NCI-H2107 (cell line): ENCODE measurements at regions not wholly inside any gene's neighbourhood (a gene's known extent, or its start where the extent isn't known, plus 50 kb on each side); places are given as distances from the start of the nearest gene placed in this dataset.

ENCODE experiments used
- DNase-seq: peaks from one replicate; lab custom pipeline; 2025; lab: John Stamatoyannopoulos, UW

DNA sequence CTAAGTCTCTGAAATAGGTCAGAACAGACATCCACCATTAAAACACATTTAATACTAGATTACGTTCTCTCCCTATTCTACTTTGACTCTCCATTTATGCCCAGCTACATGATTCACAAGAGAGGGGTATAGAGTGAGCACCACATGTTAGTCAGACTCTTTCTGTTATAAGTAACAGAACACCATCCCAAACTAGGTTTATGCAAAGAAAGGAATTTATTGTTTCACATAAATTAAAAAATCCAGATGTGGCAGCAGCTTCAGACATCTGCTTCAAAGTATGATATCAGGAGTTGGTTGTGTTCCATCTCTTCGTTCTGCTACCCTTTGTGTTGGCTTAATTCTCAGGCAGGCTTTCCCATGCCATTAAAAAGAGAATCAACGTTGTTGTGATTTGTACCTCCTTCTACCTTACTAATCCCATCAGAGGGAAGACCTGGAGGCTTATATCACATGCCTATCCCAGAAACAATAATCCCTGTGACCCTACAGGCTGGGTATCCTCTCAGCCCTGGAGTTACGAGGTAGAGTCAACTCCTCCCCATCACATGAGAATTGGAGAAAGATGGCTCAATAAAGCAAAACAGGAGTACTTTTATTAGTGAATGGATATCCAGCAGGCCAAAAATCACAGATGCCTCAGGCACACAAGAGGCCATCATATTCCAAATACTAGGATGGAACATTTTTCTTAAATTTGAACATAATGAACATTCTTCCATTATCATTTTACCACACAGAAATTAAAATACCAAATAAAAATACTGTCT, 163.2 kb downstream of the SLC7A11 start:
- no peak for DNase-seq

DNA sequence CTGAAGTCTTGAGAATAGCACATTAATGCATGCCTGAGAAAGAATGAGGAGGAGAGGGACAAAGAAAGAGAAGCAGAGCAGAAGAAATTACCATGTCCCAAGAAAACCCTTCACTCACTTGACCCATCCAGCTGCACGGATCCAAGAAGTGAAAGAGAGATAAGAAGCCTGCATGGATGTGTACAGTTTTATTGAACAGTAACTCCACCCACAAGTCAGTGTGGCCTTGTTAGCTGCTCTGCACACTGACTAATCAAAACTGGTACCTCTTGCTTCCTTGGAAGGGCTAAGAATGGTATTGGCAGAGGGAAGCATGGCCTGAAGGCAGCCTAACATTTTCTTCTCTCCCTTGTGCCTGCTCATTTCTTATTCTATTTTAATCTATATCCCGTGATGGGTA, 163.9 kb downstream of the SLC7A11 start:
- no peak for DNase-seq

DNA sequence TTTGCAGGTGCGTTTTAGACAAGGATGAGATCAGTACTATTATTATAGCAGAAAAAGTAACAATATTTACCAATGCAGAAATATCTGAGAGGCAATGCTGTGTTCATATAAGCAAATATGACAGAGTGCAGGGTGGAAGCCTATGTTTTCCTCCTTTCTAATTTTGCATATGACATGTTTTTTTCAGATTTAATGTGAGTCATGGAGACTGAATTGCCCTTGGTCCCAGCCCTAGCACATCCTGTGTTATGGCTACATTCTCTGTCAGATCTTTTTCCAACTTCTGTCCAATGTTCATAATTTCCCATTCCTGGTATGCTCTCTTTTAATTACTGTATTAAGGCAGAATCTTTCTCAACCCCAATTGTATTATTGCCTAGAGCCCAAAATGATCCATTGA, 165.6 kb downstream of the SLC7A11 start:
- DNase-seq: no peak

DNA sequence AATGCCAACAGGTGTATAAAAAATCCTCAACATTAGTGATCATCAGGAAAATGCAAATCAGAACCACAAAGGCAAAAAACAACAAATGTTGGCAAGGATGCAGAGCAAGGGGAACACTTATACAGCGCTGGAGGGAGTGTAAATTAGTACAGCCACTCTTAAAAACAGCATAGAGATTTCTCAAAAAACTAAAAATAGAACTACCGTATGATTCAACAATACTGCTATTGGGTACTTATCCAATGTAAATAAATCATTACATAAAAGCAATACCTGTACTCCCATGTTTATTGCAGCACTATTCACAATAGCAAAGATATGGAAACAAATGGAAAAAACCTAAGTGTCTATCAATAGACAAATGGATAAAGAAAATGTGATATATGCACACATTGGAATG, 171.3 kb downstream of the SLC7A11 start:
- no peak for DNase-seq

DNA sequence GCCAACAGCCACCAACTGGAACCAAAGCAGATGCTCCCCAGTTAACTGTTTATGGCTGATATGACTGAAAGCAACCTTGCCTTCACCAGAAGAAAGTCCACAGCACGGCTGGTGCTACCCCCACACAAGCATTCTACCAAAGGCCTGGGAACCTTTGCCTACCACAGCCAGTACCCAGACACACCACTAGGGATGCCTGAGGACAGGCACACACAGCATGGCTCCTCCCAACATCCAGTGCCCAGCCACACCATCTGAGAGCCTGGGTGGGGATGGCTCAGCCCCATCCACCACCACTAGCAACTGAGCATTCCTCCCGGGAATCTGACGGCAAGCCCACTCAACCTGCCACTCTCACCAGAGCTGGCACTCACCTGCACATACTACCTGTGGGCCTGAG, 178.6 kb downstream of the SLC7A11 start:
- no peak for DNase-seq

DNA sequence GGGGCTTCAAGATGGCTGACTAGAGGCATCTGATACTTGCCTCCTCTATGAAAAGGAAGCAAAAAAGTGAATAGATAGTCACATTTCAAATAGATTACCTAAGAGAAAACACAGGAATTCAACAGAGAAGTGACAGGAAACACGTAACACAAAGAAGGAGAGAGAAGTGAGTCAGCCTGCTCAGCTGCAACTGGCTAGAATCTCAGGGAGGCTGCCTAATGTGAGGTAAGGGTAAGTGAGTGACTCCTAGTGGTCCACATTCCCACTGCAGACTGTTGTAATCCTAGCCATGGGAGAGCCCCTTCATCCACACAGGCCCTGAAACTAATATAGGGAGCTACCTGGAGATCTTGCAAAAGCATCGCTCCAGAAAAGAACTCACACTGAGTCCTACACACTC, 179.2 kb downstream of the SLC7A11 start:
- DNase-seq: no peak

DNA sequence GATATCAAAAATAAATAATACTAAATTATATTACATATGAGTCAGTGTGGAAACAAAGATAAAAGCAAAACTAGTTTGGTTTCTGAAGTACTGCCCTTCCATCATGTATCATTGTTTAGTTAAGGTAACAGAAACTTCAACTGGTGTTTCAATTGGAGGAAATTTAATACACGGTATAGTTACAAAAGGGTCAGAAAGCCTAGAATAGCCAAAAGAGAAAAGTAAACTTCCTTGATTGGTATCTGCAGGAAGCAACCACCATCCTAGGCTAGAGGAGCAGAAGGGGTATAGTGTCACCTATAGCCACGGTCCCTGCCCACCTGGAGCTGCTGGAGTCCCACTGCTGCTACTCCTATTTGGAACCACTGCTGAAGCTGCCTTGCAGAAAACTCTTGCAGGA, 185.6 kb downstream of the SLC7A11 start:
- no peak for DNase-seq

DNA sequence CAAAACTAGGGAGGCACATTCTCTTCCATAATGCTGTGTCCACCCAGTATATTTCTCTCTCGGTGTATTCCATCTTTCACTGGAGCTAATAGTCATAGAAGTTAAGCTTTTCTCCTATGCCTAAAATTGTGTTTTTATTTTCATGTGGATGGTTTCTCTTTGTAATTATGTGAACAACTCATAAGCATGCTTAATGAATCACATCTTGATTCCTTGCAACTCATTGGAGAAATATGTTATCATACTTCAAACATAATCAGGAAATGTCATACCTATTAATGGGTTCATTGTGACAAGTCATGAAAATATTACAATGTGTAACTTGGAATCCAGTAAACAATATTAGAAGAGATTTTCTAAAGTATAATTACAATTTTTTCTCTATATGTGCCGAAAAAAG, 186.3 kb downstream of the SLC7A11 start:
- DNase-seq: no peak

DNA sequence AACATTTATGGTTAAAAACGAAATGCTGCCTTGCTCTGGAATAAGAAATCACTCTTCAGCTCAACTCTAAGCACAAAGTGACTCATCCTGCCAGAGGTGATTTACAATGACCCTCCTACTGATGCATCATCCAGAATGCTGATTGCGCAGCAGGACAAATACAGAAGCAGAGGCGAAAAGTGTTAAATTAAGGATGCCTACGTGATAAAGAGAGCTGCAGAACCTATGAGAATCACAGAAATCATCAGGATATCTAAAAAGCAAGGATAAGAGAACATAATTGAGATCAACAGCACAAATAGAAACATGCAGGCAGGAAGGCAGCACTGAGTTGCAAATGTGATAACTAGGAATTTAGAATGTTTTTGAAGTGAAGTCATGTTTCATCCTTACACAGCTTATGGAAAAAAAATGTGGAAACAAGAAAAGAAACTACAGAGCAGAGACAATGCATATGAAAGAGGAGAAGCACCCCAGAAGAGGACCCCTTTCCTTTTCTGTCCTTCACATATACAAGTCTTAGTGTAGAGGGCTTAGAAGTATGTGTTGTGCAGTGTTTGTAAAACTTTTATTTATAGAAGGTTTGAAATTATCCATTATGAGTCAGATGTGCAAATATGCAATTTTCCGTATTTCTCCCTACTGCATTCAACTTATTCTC, 188.4 kb downstream of the SLC7A11 start:
- DNase-seq: no peak

DNA sequence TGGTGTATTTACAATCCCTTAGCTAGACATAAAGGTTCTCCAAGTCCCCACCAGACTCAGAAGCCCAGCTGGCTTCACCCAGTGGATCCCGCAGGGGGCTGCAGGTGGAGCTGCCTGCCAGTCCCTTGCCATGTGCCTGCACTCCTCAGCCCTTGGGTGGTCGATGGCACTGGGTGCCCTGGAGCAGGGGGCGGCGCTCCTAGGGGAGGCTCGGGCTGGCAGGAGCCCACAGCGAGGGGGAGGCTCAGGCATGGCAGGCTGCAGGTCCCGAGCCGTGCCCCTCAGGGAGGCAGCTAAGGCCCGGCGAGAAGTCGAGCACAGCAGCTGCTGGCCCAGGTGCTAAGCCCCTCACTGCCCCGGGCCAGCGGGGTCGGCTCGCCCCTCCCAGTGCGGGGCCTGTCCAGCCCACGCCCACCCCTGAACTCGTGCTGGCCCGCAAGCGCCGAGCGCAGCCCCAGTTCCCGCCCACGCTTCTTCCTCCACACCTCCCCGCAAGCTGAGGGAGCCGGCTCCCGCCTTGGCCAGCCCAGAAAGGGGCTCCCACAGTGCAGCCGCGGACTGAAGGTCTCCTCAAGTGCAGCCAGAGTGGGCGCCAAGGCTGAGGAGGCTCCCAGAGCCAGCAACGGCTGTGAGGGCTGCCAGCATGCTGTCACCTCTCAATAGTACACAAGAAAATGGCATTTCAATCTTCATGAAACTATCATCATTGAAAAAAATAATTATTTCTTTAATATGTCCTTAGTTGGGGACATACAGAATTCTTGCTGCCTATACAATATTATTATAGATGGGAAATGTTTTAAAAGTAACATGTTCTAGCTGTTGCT, 189.1 kb downstream of the SLC7A11 start:
- DNase-seq: no peak

DNA sequence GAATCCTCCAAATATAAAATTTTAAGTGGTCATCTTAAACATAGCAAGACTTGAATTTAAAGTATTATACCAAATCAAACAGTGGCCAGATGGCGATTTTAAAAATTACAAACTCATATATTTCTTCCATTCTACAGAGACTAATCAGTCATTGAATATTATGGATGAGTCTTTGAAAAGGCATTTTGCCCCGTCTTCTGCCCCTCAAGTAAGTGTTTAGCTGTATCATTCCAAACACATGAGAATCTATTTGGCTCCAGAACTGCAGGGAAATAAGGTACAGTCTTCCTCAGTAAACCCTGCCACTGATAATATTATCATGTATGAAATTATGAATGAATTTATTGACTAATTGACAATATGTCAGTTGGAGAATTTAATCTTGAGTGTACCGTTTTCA, 191.0 kb downstream of the SLC7A11 start:
- no peak for DNase-seq

DNA sequence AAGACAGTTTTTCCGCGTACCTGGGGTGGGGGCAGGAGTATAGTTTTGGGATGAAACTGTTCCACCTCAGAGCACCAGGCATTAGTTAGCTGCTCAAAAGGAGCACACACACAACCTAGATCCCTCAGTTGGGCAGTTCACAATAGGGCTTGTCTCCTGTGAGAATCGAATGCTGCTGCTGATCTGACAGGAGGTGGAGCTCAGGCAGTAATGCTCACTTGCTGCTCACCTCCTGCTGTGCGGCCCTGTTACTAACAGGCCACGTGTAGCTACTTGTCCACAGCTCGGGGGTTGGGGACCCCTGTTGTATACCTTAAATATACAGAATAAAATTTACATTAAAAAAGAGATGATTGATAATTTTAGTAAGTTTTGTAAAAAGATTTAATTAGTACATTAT, 191.5 kb downstream of the SLC7A11 start:
- no peak for DNase-seq

DNA sequence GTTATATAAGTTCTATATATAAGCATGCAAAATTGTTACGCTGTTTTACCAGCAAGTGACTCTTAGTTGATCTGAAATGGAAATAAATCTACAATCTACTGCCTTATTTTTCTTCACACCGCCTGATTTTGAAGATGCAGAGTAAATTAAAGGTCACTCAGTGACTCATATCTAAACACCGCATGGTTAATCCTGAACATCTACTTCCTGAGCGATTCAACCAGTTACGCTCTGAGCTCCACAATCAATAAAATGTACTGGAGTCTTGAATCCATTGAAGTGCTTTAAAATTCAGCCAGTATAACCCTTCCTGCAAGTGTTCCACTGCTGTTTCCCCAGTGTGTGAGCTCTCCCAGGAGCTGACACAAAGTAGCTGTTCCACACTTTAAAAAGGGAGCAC, 192.8 kb downstream of the SLC7A11 start:
- DNase-seq: peak; percentile 2

DNA sequence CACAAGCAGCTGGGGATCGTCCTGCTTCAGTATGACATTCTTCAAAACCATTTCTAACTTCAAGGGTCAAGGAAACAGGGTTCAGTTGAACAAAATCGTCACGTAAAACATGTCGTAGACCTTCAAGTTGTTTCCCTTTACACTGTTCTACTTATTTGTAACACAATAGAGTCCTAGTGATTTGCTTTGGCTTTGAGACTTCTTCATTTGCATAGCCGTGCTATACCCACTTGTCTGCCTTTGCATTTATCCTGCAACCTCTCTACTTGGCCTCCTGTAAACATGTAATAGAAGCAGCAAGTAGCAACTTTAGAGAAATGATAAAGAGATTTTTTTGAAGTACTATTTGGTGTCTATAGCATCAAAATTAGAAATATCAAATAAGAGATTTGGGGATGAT, 194.9 kb downstream of the SLC7A11 start:
- no peak for DNase-seq

DNA sequence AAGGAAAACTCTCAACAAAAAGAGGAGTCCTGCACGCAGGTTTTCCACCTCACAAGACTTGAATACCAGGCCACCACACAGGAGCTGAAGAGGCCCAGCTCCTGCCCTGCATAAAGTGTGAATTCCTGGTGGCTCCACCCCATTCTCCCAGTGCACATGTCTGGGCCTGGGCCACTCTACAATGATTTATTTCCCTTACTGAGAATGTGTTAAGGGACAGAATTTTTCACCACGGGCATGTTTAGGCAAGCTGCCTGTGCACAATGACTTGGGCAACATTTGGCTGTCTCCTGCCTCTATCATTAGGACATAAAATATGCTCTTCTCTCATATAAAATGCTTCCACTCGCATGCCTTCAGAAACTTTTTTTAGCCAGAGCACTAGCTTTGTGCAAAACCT, 197.1 kb downstream of the SLC7A11 start:
- no peak for DNase-seq

DNA sequence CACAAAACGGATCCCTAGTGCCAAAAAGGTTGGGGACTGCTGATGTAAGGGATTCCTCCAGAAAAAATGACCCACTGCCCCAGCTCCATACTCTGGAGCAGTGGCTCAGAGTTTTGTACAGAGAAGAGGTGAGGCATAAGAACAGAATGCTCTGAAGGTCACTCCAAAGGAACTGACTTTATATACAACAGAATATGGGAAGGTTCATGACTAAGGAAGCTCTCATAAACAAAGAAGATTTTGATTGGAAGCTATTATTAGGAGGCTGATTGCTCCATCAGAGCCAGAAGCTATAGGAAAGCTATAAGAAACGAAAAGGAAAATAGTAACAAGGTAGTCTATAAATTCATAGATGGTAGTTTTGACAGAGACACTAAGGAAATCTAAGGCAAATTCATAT, 203.1 kb downstream of the SLC7A11 start:
- DNase-seq: no peak

DNA sequence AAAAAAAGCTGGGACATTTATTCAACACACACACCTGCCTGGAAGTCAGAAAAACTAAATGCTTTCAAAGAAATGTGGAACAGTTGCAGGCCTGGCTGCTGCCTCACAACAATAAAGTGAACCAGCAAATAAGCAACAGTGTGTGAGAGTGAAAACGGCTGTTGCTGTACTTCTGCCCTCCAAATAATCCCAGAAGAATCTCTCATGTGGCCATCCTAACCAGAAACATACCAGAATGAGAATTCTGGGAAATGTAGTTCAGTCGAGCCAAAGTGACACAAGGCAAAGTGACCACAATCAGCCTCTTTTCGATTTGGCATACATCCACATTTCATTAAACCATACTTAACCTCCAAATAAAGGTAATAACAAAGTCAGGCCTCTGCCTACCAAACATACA, 204.5 kb downstream of the SLC7A11 start:
- DNase-seq: no peak

DNA sequence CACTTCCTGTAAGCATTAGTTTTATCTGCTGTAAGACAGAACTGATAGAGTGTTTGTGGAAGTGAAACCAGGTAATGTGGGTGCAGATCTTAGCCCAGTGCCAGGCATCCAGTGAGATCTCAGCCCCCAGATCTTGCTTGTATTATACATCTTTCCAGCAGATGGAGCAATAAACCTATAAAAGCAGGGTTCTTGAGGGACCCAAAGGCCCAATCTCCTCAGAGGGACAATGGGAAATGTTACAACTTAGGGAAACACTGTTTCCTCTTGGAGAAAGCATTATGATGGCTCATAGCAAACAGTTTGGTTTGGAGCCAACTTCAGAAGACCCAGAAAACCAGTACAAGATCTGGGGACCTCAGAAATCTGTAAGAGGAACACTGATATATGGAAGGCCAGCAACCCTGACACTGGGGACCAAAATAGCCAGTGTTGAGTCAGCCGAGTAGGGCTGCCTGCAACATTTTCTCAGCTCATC, 206.3 kb downstream of the SLC7A11 start:
- peak; percentile 0 for DNase-seq

DNA sequence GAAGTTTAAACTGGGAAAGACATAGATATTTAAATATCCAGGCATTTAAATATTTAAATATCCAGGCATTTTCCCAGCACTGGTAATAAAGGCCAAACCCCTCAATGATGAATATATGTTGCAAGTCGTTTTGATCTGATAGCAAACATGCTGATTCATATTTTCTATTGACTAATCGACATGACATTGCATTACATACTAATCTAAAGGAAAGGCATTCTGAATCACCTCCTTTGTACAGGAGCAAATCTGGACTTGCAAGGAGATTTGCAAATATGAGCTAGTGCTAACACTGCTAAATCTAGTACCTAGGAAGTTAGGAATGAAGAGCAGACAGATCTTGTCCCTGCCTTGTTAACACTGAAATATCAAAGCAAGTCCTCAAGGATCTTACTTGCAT, 207.3 kb downstream of the SLC7A11 start:
- no peak for DNase-seq

DNA sequence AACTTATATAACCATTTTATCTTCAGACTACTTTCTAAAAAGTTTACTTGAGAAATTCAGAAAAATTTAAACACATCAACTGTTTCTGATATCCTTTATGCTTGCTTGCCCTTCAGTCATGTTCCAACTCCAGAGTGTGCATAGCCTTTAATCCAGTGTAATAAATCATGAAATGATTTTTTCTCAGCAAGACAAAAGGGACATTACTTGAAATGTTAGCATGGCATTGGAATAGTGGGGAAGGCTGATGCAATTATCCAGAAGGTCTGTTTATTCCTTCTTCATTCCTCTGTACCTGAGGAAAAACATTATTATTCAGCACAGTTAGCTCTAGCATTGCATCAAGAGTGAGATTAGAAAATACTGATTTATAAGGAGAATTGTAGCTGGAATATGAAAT, 209.9 kb downstream of the SLC7A11 start:
- DNase-seq: no peak

DNA sequence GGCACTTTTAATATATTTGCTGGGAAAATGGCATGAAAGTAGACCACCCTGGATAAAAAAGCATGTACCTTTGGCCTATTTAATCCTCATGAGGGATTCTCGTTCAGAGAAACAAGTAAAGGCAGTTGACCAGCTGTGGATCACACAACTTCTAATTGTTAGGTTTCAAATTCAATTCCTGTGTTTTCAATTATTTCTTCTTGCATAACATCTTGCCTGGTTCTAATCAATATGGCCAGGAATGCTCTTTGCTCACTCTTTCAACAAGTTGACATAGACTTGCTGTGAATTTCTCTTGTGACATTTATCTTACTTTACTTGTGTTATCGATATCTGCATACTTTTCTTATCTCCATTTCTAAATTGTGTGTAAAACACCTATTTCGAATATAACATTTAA, 211.8 kb downstream of the SLC7A11 start:
- DNase-seq: no peak

DNA sequence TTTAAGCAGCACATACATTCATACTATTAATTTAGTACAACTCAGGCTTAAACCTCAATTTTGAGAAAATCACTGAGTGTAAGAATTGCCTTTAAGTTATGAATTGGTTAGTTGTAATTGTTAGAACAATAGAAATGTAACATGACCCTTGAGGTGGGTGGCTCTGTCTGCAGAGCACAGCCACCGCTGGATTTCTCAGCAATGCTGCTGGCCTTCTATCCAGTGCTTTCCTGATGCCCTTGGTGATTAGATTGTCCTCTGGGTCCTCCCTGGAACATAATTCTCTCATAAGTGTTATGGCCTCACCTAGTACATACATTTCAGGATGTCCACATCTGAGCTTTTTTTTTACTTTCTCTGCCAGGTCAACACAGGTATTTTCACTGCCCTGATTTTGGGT, 213.2 kb downstream of the SLC7A11 start:
- DNase-seq: no peak
